ENCODE measurements at regions not wholly inside any gene's neighbourhood (a gene's known extent, or its start where the extent isn't known, plus 50 kb on each side); places are given as distances from the start of the nearest gene placed in this dataset.
"Not testable (repeated sequence)": the region's sequence is repeated elsewhere in the genome, so short reads cannot be mapped to it uniquely, and the experiment has no call there.

GRCh38 chr2:71923143-71923525 lies 224.5 kb downstream of the CYP26B1 start:
- TF ChIP-seq CTCF (IDR thresholded peaks at IDR 0.05; ENCODE audit: borderline replicate concordance, extremely low read depth, insufficient read depth), result no peak
- no peak overlapping the region for H3K4me3 ChIP-seq (ENCODE audit: low read length in 3 of 3)
- intact Hi-C loops (cut with DNase I), result loop anchor here (10.0 kb wide), 1 partner anchor 662 kb away; no protein-coding TSS in a partner anchor
- H3K27ac ChIP-seq (ENCODE audit: low read depth in 2 of 2, low read length in 2 of 2), result no peak overlapping the region
- no peak overlapping the region for H3K9ac ChIP-seq (ENCODE audit: low read length in 3 of 3)
- peaks cover 3% of the 10 kb centered on the region for H3K27me3 ChIP-seq (ENCODE audit: control insufficient read depth, insufficient read depth, low read length)
- DNase-seq (no peak), FAIRE-seq (no peak)
- H3K9me3 ChIP-seq (ENCODE audit: control insufficient read depth in 2 of 3, insufficient read depth in 1 of 3, low read length in 3 of 3), result peaks cover 0 to 5% (median 0%) of the 10 kb centered on the region in 3 donors
- no peaks in the 10 kb centered on the region for H3K4me1 ChIP-seq (ENCODE audit: control insufficient read depth in 2 of 3, insufficient read depth in 2 of 3, low read depth in 1 of 3, low read length in 3 of 3)
- no peaks in the 10 kb centered on the region for H3K36me3 ChIP-seq (ENCODE audit: control insufficient read depth in 2 of 3, insufficient read depth in 3 of 3, low read length in 3 of 3)

GRCh38 chr2:71922499-71923142 lies 225.0 kb downstream of the CYP26B1 start:
- intact Hi-C loops (cut with DNase I), result loop anchor here (10.0 kb wide), 1 partner anchor 662 kb away; no protein-coding TSS in a partner anchor
- Histone ChIP-seq H3K27me3 (ENCODE audit: control insufficient read depth, insufficient read depth, low read length) (peaks cover 3% of the 10 kb centered on the region), H3K4me3 (ENCODE audit: low read length in 3 of 3) (no peak overlapping the region), H3K9me3 (ENCODE audit: control insufficient read depth in 2 of 3, insufficient read depth in 1 of 3, low read length in 3 of 3) (peaks cover 0 to 7% (median 0%) of the 10 kb centered on the region in 3 donors), H3K9ac (ENCODE audit: low read length in 3 of 3) (no peak overlapping the region), H3K36me3 (ENCODE audit: control insufficient read depth in 2 of 3, insufficient read depth in 3 of 3, low read length in 3 of 3) (no peaks in the 10 kb centered on the region), H3K4me1 (ENCODE audit: control insufficient read depth in 2 of 3, insufficient read depth in 2 of 3, low read depth in 1 of 3, low read length in 3 of 3) (no peaks in the 10 kb centered on the region), H3K27ac (ENCODE audit: low read depth in 2 of 2, low read length in 2 of 2) (no peak overlapping the region)
- no peak for DNase-seq
- no peak for FAIRE-seq
- no peak for TF ChIP-seq CTCF (IDR thresholded peaks at IDR 0.05; ENCODE audit: borderline replicate concordance, extremely low read depth, insufficient read depth)

GRCh38 chr2:71922091-71922490 lies 225.6 kb downstream of the CYP26B1 start:
- Histone ChIP-seq H3K27me3 (ENCODE audit: control insufficient read depth, insufficient read depth, low read length) (peaks cover 3% of the 10 kb centered on the region), H3K9me3 (ENCODE audit: control insufficient read depth in 2 of 3, insufficient read depth in 1 of 3, low read length in 3 of 3) (peaks cover 0 to 10% (median 0%) of the 10 kb centered on the region in 3 donors), H3K4me3 (ENCODE audit: low read length in 3 of 3) (no peak overlapping the region), H3K9ac (ENCODE audit: low read length in 3 of 3) (no peak overlapping the region), H3K36me3 (ENCODE audit: control insufficient read depth in 2 of 3, insufficient read depth in 3 of 3, low read length in 3 of 3) (no peaks in the 10 kb centered on the region), H3K27ac (ENCODE audit: low read depth in 2 of 2, low read length in 2 of 2) (no peak overlapping the region), H3K4me1 (ENCODE audit: control insufficient read depth in 2 of 3, insufficient read depth in 2 of 3, low read depth in 1 of 3, low read length in 3 of 3) (no peaks in the 10 kb centered on the region)
- DNase-seq (no peak), FAIRE-seq (no peak)
- TF ChIP-seq CTCF (IDR thresholded peaks at IDR 0.05; ENCODE audit: borderline replicate concordance, extremely low read depth, insufficient read depth), result no peak
- intact Hi-C loops (cut with DNase I), result loop anchor here (10.0 kb wide), 1 partner anchor 663 kb away; no protein-coding TSS in a partner anchor

GRCh38 chr2:71920819-71921218 lies 226.8 kb downstream of the CYP26B1 start:
- intact Hi-C loops (cut with DNase I), result loop anchor here (10.0 kb wide), 1 partner anchor 664 kb away; no protein-coding TSS in a partner anchor
- H3K4me3 ChIP-seq (ENCODE audit: low read length in 3 of 3); H3K9ac ChIP-seq (ENCODE audit: low read length in 3 of 3); H3K4me1 ChIP-seq (ENCODE audit: control insufficient read depth in 2 of 3, insufficient read depth in 2 of 3, low read depth in 1 of 3, low read length in 3 of 3); H3K27ac ChIP-seq (ENCODE audit: low read depth in 2 of 2, low read length in 2 of 2); H3K9me3 ChIP-seq (ENCODE audit: control insufficient read depth in 2 of 3, insufficient read depth in 1 of 3, low read length in 3 of 3); DNase-seq; H3K36me3 ChIP-seq (ENCODE audit: control insufficient read depth in 2 of 3, insufficient read depth in 3 of 3, low read length in 3 of 3); H3K27me3 ChIP-seq (ENCODE audit: control insufficient read depth, insufficient read depth, low read length); FAIRE-seq: not testable (repeated sequence)
